GM18907 (cell line): ENCODE measurements at regions not wholly inside any gene's neighbourhood (a gene's known extent, or its start where the extent isn't known, plus 50 kb on each side); places are given as distances from the start of the nearest gene placed in this dataset.
"Not testable (repeated sequence)": the region's sequence is repeated elsewhere in the genome, so short reads cannot be mapped to it uniquely, and the experiment has no call there.

ENCODE experiments used
- ATAC-seq: cut with Tn5 transposase; IDR thresholded peaks from one replicate; pipeline ENCODE4 v1.9.1; 2021; ENCODE audit warnings: mild to moderate bottlenecking, moderate library complexity; ENCODE audit not compliant: unreplicated experiment

GRCh38 chr12:115898670-115899069 lies 378.8 kb downstream of the MED13L start:
- ATAC-seq, result no peak

- no peak for ATAC-seq
Observed at GRCh38 chr12:115897729-115898128, 379.8 kb downstream of the MED13L start.

GRCh38 chr12:115895247-115895646 lies 382.2 kb downstream of the MED13L start:
- ATAC-seq, result no peak

GRCh38 chr12:115891556-115892164 lies 385.8 kb downstream of the MED13L start:
- ATAC-seq, result no peak

GRCh38 chr12:115886666-115887065 lies 390.8 kb downstream of the MED13L start:
- ATAC-seq, result no peak

GRCh38 chr12:115885040-115885690 lies 392.3 kb downstream of the MED13L start:
- ATAC-seq, result no peak

- ATAC-seq, result no peak
Observed at GRCh38 chr12:115882936-115883335, 394.6 kb downstream of the MED13L start.

- ATAC-seq, result no peak
Observed at GRCh38 chr12:115880238-115880637, 397.3 kb downstream of the MED13L start.

GRCh38 chr12:115879354-115879753 lies 398.1 kb downstream of the MED13L start:
- ATAC-seq, result no peak

GRCh38 chr12:115873451-115874082 lies 403.9 kb downstream of the MED13L start:
- no peak for ATAC-seq

- no peak for ATAC-seq
Observed at GRCh38 chr12:115872919-115873357, 404.6 kb downstream of the MED13L start.

GRCh38 chr12:115872212-115872611 lies 405.3 kb downstream of the MED13L start:
- no peak for ATAC-seq

- ATAC-seq, result no peak
Observed at GRCh38 chr12:115871714-115872113, 405.8 kb downstream of the MED13L start.

- no peak for ATAC-seq
Observed at GRCh38 chr12:115870510-115870909, 407.0 kb downstream of the MED13L start.

- no peak for ATAC-seq
Observed at GRCh38 chr12:115870021-115870420, 407.5 kb downstream of the MED13L start.

GRCh38 chr12:115869604-115870003 lies 407.9 kb downstream of the MED13L start:
- no peak for ATAC-seq

- no peak for ATAC-seq
Observed at GRCh38 chr12:115868624-115869023, 408.9 kb downstream of the MED13L start.

GRCh38 chr12:115867854-115868253 lies 409.6 kb downstream of the MED13L start:
- ATAC-seq, result no peak

- no peak for ATAC-seq
Observed at GRCh38 chr12:115866909-115867525, 410.5 kb downstream of the MED13L start.

GRCh38 chr12:115866281-115866680 lies 411.2 kb downstream of the MED13L start:
- not testable (repeated sequence) for ATAC-seq

GRCh38 chr12:115864396-115864795 lies 413.1 kb downstream of the MED13L start:
- no peak for ATAC-seq

- ATAC-seq, result no peak
Observed at GRCh38 chr12:115860619-115861018, 416.9 kb downstream of the MED13L start.
